HG03280 (cell line): ENCODE measurements at regions not wholly inside any gene's neighbourhood (a gene's known extent, or its start where the extent isn't known, plus 50 kb on each side); places are given as distances from the start of the nearest gene placed in this dataset.

Experiments used
- ATAC-seq: cut with Tn5 transposase; IDR thresholded peaks from one replicate; pipeline ENCODE4 v1.9.1; 2021; ENCODE audit warnings: mild to moderate bottlenecking, moderate library complexity; ENCODE audit not compliant: unreplicated experiment

- ATAC-seq, result no peak
Measured at GRCh38 chr3:180092889-180093288, 56.2 kb upstream of the PEX5L start.

GRCh38 chr3:180093535-180093934 lies 56.8 kb upstream of the PEX5L start:
- ATAC-seq, result no peak

GRCh38 chr3:180097626-180098025 lies 60.9 kb upstream of the PEX5L start:
- no peak for ATAC-seq

- ATAC-seq, result no peak
Measured at GRCh38 chr3:180102134-180102533, 65.4 kb upstream of the PEX5L start.

- no peak for ATAC-seq
Measured at GRCh38 chr3:180102604-180103003, 65.9 kb upstream of the PEX5L start.

- ATAC-seq, result no peak
Measured at GRCh38 chr3:180116203-180116602, 79.5 kb upstream of the PEX5L start.

GRCh38 chr3:180116658-180117057 lies 79.9 kb upstream of the PEX5L start:
- ATAC-seq, result no peak

- ATAC-seq, result no peak
Measured at GRCh38 chr3:180117381-180118163, 80.8 kb upstream of the PEX5L start.

GRCh38 chr3:180119567-180119966 lies 82.8 kb upstream of the PEX5L start:
- ATAC-seq, result no peak

GRCh38 chr3:180123928-180124327 lies 87.2 kb upstream of the PEX5L start:
- ATAC-seq, result no peak

GRCh38 chr3:180131169-180131568 lies 94.4 kb upstream of the PEX5L start:
- ATAC-seq, result no peak

GRCh38 chr3:180135101-180135500 lies 98.4 kb upstream of the PEX5L start:
- ATAC-seq, result no peak

- no peak for ATAC-seq
Measured at GRCh38 chr3:180138871-180139270, 102.1 kb upstream of the PEX5L start.

- no peak for ATAC-seq
Measured at GRCh38 chr3:180142041-180142440, 105.3 kb upstream of the PEX5L start.

- no peak for ATAC-seq
Measured at GRCh38 chr3:180142472-180142871, 105.7 kb upstream of the PEX5L start.

GRCh38 chr3:180161770-180162169 lies 125.0 kb upstream of the PEX5L start:
- no peak for ATAC-seq

GRCh38 chr3:180175572-180175971 lies 138.8 kb upstream of the PEX5L start:
- ATAC-seq, result no peak

- no peak for ATAC-seq
Measured at GRCh38 chr3:180176059-180176458, 139.3 kb upstream of the PEX5L start.

- ATAC-seq, result no peak
Measured at GRCh38 chr3:180177255-180177654, 140.5 kb upstream of the PEX5L start.

- ATAC-seq, result no peak
Measured at GRCh38 chr3:180179562-180179961, 142.8 kb upstream of the PEX5L start.

- no peak for ATAC-seq
Measured at GRCh38 chr3:180180795-180181194, 144.1 kb upstream of the PEX5L start.

GRCh38 chr3:180181387-180181786 lies 144.7 kb upstream of the PEX5L start:
- ATAC-seq, result no peak

GRCh38 chr3:180183346-180183745 lies 146.6 kb upstream of the PEX5L start:
- ATAC-seq, result no peak
